ENCODE measurements at regions not wholly inside any gene's neighbourhood (a gene's known extent, or its start where the extent isn't known, plus 50 kb on each side); places are given as distances from the start of the nearest gene placed in this dataset.

DNA sequence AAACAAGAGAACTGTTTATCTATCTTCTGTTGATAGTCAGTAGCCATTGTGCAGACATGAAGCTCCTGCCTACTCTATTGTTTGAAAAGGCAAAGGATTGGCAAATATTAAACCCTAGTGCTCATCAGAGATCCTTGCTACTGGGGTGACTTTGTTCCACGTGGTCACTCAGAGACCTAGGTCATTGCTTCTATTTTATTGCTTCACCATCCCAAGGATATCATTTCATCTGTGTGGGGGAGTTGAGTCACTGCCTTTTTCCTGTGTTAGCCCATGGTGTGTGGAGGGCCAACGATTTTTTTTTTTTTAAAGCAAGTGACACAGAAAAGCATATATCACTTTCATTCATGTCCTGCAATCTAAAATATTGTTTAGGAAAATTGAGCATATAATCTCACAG lies 254.1 kb upstream of the RXFP2 start:
- H3K4me1 ChIP-seq (replicated peaks in 1 of 4; ENCODE audit: control insufficient read depth in 3 of 4, insufficient read depth in 4 of 4, low read length in 3 of 4), result no peaks in the 10 kb centered on the region
- ChIA-PET CTCF (ENCODE audit: partially characterized antibody) (interaction anchor here (0.6 to 1.3 kb wide), 2 partner anchors 14 to 18 kb away, joined by 3 read pairs; no protein-coding TSS in a partner anchor), POLR2A (ENCODE audit: partially characterized antibody) (interaction anchor here (0.6 kb wide), 1 partner anchor 373 kb away, joined by 3 read pairs; no protein-coding TSS in a partner anchor)
- no peaks in the 10 kb centered on the region for H3K9me3 ChIP-seq (ENCODE audit: insufficient read depth in 2 of 2, low read depth in 1 of 2, low read length in 1 of 2)
- H3K18ac ChIP-seq (ENCODE audit: extremely low read depth, low read length), result no peak overlapping the region
- no peak overlapping the region for H2BK15ac ChIP-seq (ENCODE audit: low read length)
- no peak overlapping the region for H4K5ac ChIP-seq (ENCODE audit: insufficient read length, low read depth, low read length)
- H3K9ac ChIP-seq (replicated peaks in 1 of 4; ENCODE audit: extremely low read depth in 1 of 4, low read depth in 3 of 4, low read length in 3 of 4), result no peak overlapping the region
- H4K91ac ChIP-seq (replicated peaks; ENCODE audit: insufficient read length, low read length), result no peak overlapping the region
- no peak overlapping the region for H3K4ac ChIP-seq (replicated peaks; ENCODE audit: insufficient read length, low read depth, low read length)
- no peak for TF ChIP-seq JUND (IDR thresholded peaks at IDR 0.05; ENCODE audit: low read length)
- H3K23me2 ChIP-seq (ENCODE audit: low read depth, low read length), result no peaks in the 10 kb centered on the region
- H2BK20ac ChIP-seq (ENCODE audit: low read length), result no peak overlapping the region
- H2AFZ ChIP-seq (ENCODE audit: low read length), result no peak overlapping the region
- no peak overlapping the region for H3K27ac ChIP-seq (ENCODE audit: low read depth, low read length)
- H3K4me3 ChIP-seq (ENCODE audit: extremely low read depth in 1 of 4, insufficient read depth in 2 of 4, low read depth in 3 of 4, low read length in 4 of 4), result no peak overlapping the region
- no peak overlapping the region for H3K4me2 ChIP-seq (ENCODE audit: insufficient read depth in 1 of 2, low read depth in 2 of 2, low read length in 2 of 2)
- no peak overlapping the region for H4K8ac ChIP-seq (ENCODE audit: extremely low read depth, insufficient read depth, low read length)
- H3K79me2 ChIP-seq (ENCODE audit: control insufficient read depth in 1 of 2, insufficient read depth in 2 of 2, low read length in 2 of 2), result no peaks in the 10 kb centered on the region
- H2BK12ac ChIP-seq (ENCODE audit: low read depth, low read length), result no peak overlapping the region
- no peaks in the 10 kb centered on the region for H3K79me1 ChIP-seq (ENCODE audit: low read depth, low read length)
- FAIRE-seq, result no peak
- H2BK5ac ChIP-seq (ENCODE audit: low read depth, low read length), result no peak overlapping the region
- H2BK120ac ChIP-seq (replicated peaks; ENCODE audit: low read depth, low read length), result no peak overlapping the region
- WGBS, 2 experiments (ENCODE audit: extremely low coverage in 1 of 2, insufficient coverage in 1 of 2, insufficient read length in 1 of 2, insufficient replicate concordance in 2 of 2, low coverage in 1 of 2, low lambda C conversion rate in 2 of 2, missing lambda C conversion rate in 1 of 2), result 94% methylated on average over 2 of the region's 2 CpGs; no CpG with 5 or more reads in 1 of the 2 experiments
- no peaks in the 10 kb centered on the region for H3K27me3 ChIP-seq (replicated peaks in 1 of 4; ENCODE audit: control insufficient read depth in 3 of 4, extremely low read depth in 1 of 4, insufficient read depth in 3 of 4, low read length in 3 of 4)
- H4K20me1 ChIP-seq (replicated peaks in 1 of 2; ENCODE audit: control insufficient read depth in 1 of 2, insufficient read depth in 2 of 2, low read length in 2 of 2), result no peaks in the 10 kb centered on the region
- H3K23ac ChIP-seq (ENCODE audit: insufficient read length), result no peak overlapping the region
- no peak for DNase-seq (ENCODE audit: low read depth in 1 of 2, low spot score in 2 of 2)
- H3K56ac ChIP-seq (replicated peaks; ENCODE audit: insufficient read length, low read depth, low read length), result no peak overlapping the region
- H2AK5ac ChIP-seq (ENCODE audit: low read depth, low read length), result no peak overlapping the region
- no peaks in the 10 kb centered on the region for H3K36me3 ChIP-seq (ENCODE audit: control insufficient read depth in 2 of 4, insufficient read depth in 4 of 4, low read length in 3 of 4)
- no peak overlapping the region for H3K14ac ChIP-seq (ENCODE audit: insufficient read length)
